ENCODE measurements at regions not wholly inside any gene's neighbourhood (a gene's known extent, or its start where the extent isn't known, plus 50 kb on each side); places are given as distances from the start of the nearest gene placed in this dataset.

DNA sequence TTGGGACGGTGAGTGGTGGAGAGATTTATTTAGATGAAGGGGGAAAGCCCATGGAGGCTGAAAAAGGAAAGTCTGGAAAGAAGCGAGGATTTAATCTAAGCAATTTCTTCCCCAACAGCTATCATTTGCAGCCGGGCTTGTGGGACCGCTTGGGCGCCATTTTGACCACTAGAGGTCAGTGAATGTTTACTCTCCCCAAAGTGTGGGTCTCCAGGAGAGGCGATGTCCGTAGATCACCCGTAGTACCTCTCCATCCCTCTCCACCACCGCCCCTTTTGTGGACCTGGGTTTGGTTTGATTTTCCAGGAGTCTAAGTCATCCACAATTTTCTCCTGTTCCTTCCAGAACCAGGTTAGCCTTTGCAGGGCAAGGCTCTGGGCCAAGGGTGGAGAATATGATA is 91.2 kb upstream of the PARP11 start:
- TF ChIP-seq, protein P1, sequence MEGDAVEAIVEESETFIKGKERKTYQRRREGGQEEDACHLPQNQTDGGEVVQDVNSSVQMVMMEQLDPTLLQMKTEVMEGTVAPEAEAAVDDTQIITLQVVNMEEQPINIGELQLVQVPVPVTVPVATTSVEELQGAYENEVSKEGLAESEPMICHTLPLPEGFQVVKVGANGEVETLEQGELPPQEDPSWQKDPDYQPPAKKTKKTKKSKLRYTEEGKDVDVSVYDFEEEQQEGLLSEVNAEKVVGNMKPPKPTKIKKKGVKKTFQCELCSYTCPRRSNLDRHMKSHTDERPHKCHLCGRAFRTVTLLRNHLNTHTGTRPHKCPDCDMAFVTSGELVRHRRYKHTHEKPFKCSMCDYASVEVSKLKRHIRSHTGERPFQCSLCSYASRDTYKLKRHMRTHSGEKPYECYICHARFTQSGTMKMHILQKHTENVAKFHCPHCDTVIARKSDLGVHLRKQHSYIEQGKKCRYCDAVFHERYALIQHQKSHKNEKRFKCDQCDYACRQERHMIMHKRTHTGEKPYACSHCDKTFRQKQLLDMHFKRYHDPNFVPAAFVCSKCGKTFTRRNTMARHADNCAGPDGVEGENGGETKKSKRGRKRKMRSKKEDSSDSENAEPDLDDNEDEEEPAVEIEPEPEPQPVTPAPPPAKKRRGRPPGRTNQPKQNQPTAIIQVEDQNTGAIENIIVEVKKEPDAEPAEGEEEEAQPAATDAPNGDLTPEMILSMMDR (IDR thresholded peaks at IDR 0.05; ENCODE audit: low read depth, low read length, missing control alignments) = peak; percentile 24
- Histone ChIP-seq H3K27ac (no peak overlapping the region), H3K27me3 (replicated peaks) (no peaks in the 10 kb centered on the region), H3K36me3 (replicated peaks) (no peaks in the 10 kb centered on the region), H3K4me3 (ENCODE audit: low read depth, low read length) (no peak overlapping the region)
- in situ Hi-C loops (cut with HindIII; ENCODE audit: low pct_ligation_motif_present, low sequenced_read_pairs) = no loop called here
- no peak for DNase-seq

DNA sequence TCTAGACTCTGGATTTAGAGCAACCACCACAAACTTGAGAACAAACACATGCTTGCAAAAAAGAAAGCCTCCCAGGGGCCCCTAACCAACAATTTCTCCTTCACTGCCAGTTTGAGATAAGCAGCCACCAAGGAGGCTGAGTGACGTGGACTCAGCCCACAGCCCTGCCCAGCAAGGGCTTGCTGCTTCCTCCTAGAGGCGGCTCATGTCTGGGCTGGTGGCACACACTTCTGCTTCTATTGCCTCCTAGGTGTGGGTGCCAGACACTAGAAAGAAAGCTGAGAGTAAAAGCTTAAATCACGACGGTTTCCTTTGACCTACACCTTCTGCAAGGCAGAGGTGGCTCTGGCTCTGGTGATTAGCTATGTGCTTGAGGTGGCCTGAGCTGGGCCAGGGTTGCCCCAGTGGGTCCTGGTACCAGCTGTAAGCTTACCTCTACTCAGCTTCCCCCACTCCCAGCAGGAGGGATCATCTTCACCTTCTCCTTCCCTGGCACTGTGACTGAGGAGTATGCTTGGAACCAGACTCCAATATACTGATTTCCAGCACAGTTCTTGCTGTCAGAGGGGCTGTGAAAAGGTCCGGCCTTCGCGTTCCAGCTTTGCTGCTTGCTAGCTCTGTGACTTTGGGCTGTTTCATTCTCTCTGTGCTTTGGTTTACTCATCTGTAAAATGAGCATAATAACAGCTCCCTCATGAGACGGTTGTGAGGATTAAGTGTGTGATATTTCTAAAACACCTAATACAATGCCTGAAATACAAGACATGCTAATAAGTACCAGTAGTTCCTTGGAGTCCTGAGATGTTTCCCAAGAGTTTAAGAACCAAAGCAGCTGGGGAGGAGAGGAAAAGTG is 89.7 kb upstream of the PARP11 start:
- DNase-seq = no peak
- no peaks in the 10 kb centered on the region for H3K27me3 ChIP-seq (replicated peaks)
- TF ChIP-seq, protein P1 (IDR thresholded peaks at IDR 0.05; ENCODE audit: low read depth, low read length, missing control alignments) = no peak
- in situ Hi-C loops (cut with HindIII; ENCODE audit: low pct_ligation_motif_present, low sequenced_read_pairs) = no loop called here
- no peak overlapping the region for H3K27ac ChIP-seq
- H3K36me3 ChIP-seq (replicated peaks) = no peaks in the 10 kb centered on the region
- no peak overlapping the region for H3K4me3 ChIP-seq (ENCODE audit: low read depth, low read length)

DNA sequence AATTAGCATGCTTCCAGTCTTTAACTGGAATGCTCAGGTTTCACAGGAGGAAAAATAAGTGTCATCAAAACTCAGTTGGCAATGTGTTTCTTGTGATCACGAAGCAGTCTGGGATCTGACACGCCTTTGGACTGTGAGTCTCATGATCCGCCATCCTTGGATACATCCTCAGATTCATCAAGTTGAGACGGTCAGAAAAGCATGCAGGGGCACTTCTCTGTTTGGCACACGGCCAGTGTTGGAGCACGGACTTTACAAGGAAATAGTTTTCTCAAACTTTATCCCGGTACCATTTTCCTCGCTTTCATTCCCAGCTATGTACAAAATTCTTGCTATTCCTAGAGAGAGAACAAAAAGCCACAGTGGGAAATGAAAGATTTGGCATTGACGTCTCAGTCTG is 88.4 kb upstream of the PARP11 start:
- in situ Hi-C loops (cut with HindIII; ENCODE audit: low pct_ligation_motif_present, low sequenced_read_pairs) = no loop called here
- no peak overlapping the region for H3K27ac ChIP-seq

DNA sequence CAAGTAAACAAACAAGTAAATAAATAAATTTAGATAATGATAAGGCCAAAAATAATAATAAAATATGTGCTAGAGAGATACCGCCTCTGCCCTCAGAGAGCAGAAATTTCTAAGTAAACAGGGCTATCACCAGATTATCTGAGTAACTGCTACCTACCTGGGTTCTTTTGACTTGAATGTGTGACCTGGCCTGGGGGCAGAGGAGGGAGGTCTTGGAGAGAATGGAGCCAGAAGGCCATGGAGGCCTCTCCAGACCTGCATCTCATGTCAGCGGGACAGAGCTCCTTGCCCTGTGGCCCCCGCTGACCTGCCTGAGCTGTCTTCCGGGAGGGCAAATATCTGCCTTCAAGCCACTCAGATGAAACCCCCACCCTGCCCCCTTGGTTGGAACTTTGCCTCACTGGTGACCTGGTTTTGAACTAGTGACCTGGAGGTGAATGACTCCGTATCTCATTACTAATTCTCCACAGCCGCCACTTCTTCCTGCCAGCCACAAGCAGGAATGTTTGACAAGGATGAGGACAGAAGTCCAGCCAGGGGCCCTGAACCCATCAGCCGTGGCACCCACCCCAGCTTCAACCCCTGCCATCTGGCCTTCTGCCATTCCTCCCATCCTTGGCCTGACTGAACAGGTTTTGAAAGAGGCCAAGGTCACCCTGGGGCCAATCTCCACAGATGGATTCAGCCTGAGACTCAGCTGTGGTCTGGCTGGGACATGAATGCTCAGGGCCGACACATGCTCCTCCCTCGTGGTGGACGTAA is 86.8 kb upstream of the PARP11 start:
- Histone ChIP-seq H3K27me3 (replicated peaks) (no peaks in the 10 kb centered on the region), H3K4me3 (ENCODE audit: low read depth, low read length) (no peak overlapping the region), H3K27ac (no peak overlapping the region), H3K36me3 (replicated peaks) (no peaks in the 10 kb centered on the region)
- DNase-seq = no peak
- in situ Hi-C loops (cut with HindIII; ENCODE audit: low pct_ligation_motif_present, low sequenced_read_pairs) = no loop called here
- TF ChIP-seq, protein P1 (IDR thresholded peaks at IDR 0.05; ENCODE audit: low read depth, low read length, missing control alignments) = no peak

More for the DNA sequence above, 88.4 kb upstream of the PARP11 start:
- TF ChIP-seq, protein P1 (IDR thresholded peaks at IDR 0.05; ENCODE audit: low read depth, low read length, missing control alignments) = no peak
- no peak overlapping the region for H3K4me3 ChIP-seq (ENCODE audit: low read depth, low read length)
- H3K27me3 ChIP-seq (replicated peaks) = no peaks in the 10 kb centered on the region
- no peak for DNase-seq
- H3K36me3 ChIP-seq (replicated peaks) = no peaks in the 10 kb centered on the region

DNA sequence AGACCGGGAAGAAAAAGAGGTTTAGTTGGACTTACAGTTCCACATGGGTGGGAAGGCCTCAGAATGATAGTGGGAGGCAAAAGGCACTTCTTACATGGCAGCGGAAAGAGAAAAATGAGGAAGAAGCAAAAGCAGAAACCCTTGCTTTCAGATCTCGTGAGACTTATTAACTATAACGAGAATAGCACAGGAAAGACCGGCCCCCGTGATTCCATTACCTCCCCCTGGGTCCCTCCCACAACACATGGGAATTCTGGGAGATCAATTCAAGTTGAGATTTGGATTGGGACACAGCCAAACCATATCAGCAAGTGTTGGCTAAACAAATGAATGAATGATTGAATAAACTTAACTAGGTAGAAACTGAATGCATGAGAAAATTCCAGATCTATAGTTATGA is 85.3 kb upstream of the PARP11 start:
- in situ Hi-C loops (cut with HindIII; ENCODE audit: low pct_ligation_motif_present, low sequenced_read_pairs) = no loop called here
- Histone ChIP-seq H3K27ac (no peak overlapping the region), H3K4me3 (ENCODE audit: low read depth, low read length) (no peak overlapping the region), H3K27me3 (replicated peaks) (no peaks in the 10 kb centered on the region), H3K36me3 (replicated peaks) (no peaks in the 10 kb centered on the region)
- no peak for DNase-seq
- TF ChIP-seq, protein P1 (IDR thresholded peaks at IDR 0.05; ENCODE audit: low read depth, low read length, missing control alignments) = no peak

All from brain microvascular endothelial cell (primary cell).